HepG2 (cell line): ENCODE measurements at regions not wholly inside any gene's neighbourhood (a gene's known extent, or its start where the extent isn't known, plus 50 kb on each side); places are given as distances from the start of the nearest gene placed in this dataset.
A peak's percentile ranks its signal among the peaks of the same experiment; 100 is the strongest.

Experiments
- ATAC-seq: fragments of 200-7000 bp; cut with Tn5 transposase; 3 replicates; pipeline ENCODE4 v1.9.1; 2020; ENCODE audit warnings: mild to moderate bottlenecking, moderate library complexity
- BruUV-seq: library from RNA; stranded (reverse); fragments of 400-500 nt; replicated peaks from 2 replicates; lab custom pipeline; 2021; lab: Mats Ljungman, UMichigan
- CTCF ChIA-PET: fragments of 300-600 bp; formaldehyde crosslinking; extraction: SDS; loops from one replicate; lab custom pipeline; 2021; ENCODE audit warnings: low total read pairs, inconsistent platforms, low intra/inter-chr PET ratio; lab: Yijun Ruan, JAX
- POLR2A ChIA-PET: fragments of 350-600 bp; sonication (Branson Sonifier 250); formaldehyde crosslinking; loops from one replicate; lab custom pipeline; 2020; ENCODE audit warnings: antibody characterized with exemption, inconsistent platforms; lab: Yijun Ruan, JAX
- DNase-seq: peaks from one replicate; pipeline ENCODE4 v3.0.0-alpha.2; 2015; ENCODE audit warnings: low spot score
- FAIRE-seq: peaks from 3 replicates; lab custom pipeline; 2011; peaks lifted over from hg19 to GRCh38; lab: Jason Lieb, UNC
- H2AFZ ChIP-seq: one replicate; pipeline ENCODE4 v1.6.1; 2011; ENCODE audit warnings: low read length, inconsistent platforms
- H3K27ac ChIP-seq: fragments of 300-600 bp; 3 replicates; pipeline ENCODE4 v1.8.0; 2011; ENCODE audit warnings: mixed run types, mild to moderate bottlenecking, mixed read lengths, low read length, inconsistent platforms; ENCODE audit not compliant: insufficient read depth; ENCODE audit errors: extremely low read length
- H3K27me3 ChIP-seq, 2 experiments: fragments of 200-600 bp in 1 of 2; 2 replicates in 1 of 2; 3 replicates in 1 of 2; pipeline versions ENCODE4 v1.6.0 to v1.8.0; 2011; ENCODE audit warnings: low read length in 2 of 2, mild to moderate bottlenecking in 2 of 2, moderate library complexity in 2 of 2, inconsistent platforms in 1 of 2; ENCODE audit not compliant: insufficient read depth in 2 of 2, control insufficient read depth in 1 of 2
- H3K36me3 ChIP-seq, 2 experiments: fragments of 200-600 bp in 1 of 2; replicated peaks in 1 of 2; 2 replicates in 1 of 2; 3 replicates in 1 of 2; pipeline versions ENCODE4 v1.5.1 to v1.8.0; 2011; ENCODE audit warnings: low read length in 2 of 2, inconsistent platforms in 1 of 2; ENCODE audit not compliant: insufficient read depth in 2 of 2, control insufficient read depth in 1 of 2
- H3K4me1 ChIP-seq: 2 replicates; pipeline ENCODE4 v1.5.1; 2012; ENCODE audit warnings: low read length, inconsistent platforms; ENCODE audit not compliant: insufficient read depth
- H3K4me2 ChIP-seq: 2 replicates; pipeline ENCODE4 v1.6.0; 2011; ENCODE audit warnings: low read depth, low read length, inconsistent platforms
- H3K4me3 ChIP-seq, 3 experiments: fragments of 200-600 bp in 1 of 3; sonication (generic), shearing (Covaris generic) in 1 of 3; replicated peaks in 1 of 3; 2 replicates each; pipeline ENCODE4 v1.5.1; 2011 to 2016; ENCODE audit warnings: low read length in 3 of 3, inconsistent platforms in 2 of 3, low read depth in 2 of 3, mild to moderate bottlenecking in 2 of 3, control low read depth in 1 of 3, mixed read lengths in 1 of 3; ENCODE audit not compliant: insufficient read depth in 1 of 3
- H3K79me2 ChIP-seq: one replicate; pipeline ENCODE4 v1.6.1; 2011; ENCODE audit warnings: low read length, inconsistent platforms; ENCODE audit not compliant: insufficient read depth
- H3K9ac ChIP-seq: 2 replicates; pipeline ENCODE4 v1.6.0; 2011; ENCODE audit warnings: mild to moderate bottlenecking, low read depth, low read length, inconsistent platforms; ENCODE audit not compliant: insufficient read depth
- H3K9me3 ChIP-seq: 2 replicates; pipeline ENCODE4 v1.5.1; 2012; ENCODE audit warnings: mild to moderate bottlenecking, low read length
- H4K20me1 ChIP-seq: 2 replicates; pipeline ENCODE4 v1.6.0; 2011; ENCODE audit warnings: inconsistent platforms, mild to moderate bottlenecking, low read length, moderate library complexity; ENCODE audit not compliant: insufficient read depth
- CEBPB ChIP-seq: IDR thresholded peaks from 2 replicates; pipeline ENCODE4 v1.6.1; 2011; ENCODE audit warnings: low read depth, low read length, improper control_type of control experiment, borderline replicate concordance
- DMAP1 ChIP-seq: IDR thresholded peaks from 2 replicates; pipeline ENCODE4 v1.6.1; 2016
- KDM4B ChIP-seq: sonication (generic); formaldehyde crosslinking; IDR thresholded peaks from 2 replicates; pipeline ENCODE4 v1.4.0; 2020; ENCODE audit warnings: missing genetic modification reagents
- ZNF749 ChIP-seq: sonication (generic); formaldehyde crosslinking; IDR thresholded peaks from 2 replicates; pipeline ENCODE4 v1.8.0; 2022; ENCODE audit warnings: mild to moderate bottlenecking, missing genetic modification reagents, moderate library complexity, borderline replicate concordance
- WGBS: methylation state at CpG from one replicate; pipeline ENCODE4 v1.1.6; 2017; ENCODE audit warnings: low lambda C conversion rate; 5-methylcytosine and 5-hydroxymethylcytosine counted together
- in situ Hi-C: cut with HindIII; loops from 2 replicates; pipeline ENCODE4 v1.10.0; 2017; ENCODE audit warnings: low pct_unique_long_range_greater_than_20kb; ENCODE audit not compliant: extremely low pct_ligation_motif_present
- intact Hi-C: fragments of 100-400 bp; cut with micrococcal nuclease; formaldehyde crosslinking; loops from one replicate; pipeline ENCODE4 v1.10.0; 2022; ENCODE audit not compliant: unreplicated experiment

- in situ Hi-C loops (no loop called here), intact Hi-C loops (no loop called here)
- H3K4me3 ChIP-seq: no peak overlapping the region
- no peak for ATAC-seq
- no peaks in the 10 kb centered on the region for H3K36me3 ChIP-seq
- BruUV-seq: no TSS peak
- no peaks in the 10 kb centered on the region for H3K9me3 ChIP-seq
- no peak overlapping the region for H3K9ac ChIP-seq
- no peak for FAIRE-seq
- no peaks in the 10 kb centered on the region for H3K4me1 ChIP-seq
- CTCF ChIA-PET: no interaction called here
- no peak overlapping the region for H2AFZ ChIP-seq
- H3K79me2 ChIP-seq: no peaks in the 10 kb centered on the region
- no peak for TF ChIP-seq KDM4B
- POLR2A ChIA-PET: no interaction called here
- H3K27ac ChIP-seq: no peak overlapping the region
- no peak for DNase-seq
- no peak overlapping the region for H3K4me2 ChIP-seq
- H3K27me3 ChIP-seq: no peaks in the 10 kb centered on the region
- H4K20me1 ChIP-seq: no peaks in the 10 kb centered on the region
Measured at GRCh38 chrX:10949541-10949940, 161.6 kb upstream of the HCCS start.

- Histone ChIP-seq H3K36me3 (no peaks in the 10 kb centered on the region), H3K9me3 (no peaks in the 10 kb centered on the region), H2AFZ (no peak overlapping the region), H3K4me2 (no peak overlapping the region), H4K20me1 (no peaks in the 10 kb centered on the region), H3K27me3 (no peaks in the 10 kb centered on the region), H3K27ac (no peak overlapping the region), H3K9ac (no peak overlapping the region), H3K79me2 (no peaks in the 10 kb centered on the region), H3K4me3 (no peak overlapping the region), H3K4me1 (no peaks in the 10 kb centered on the region)
- in situ Hi-C loops: no loop called here
- ChIA-PET POLR2A (no interaction called here), CTCF (no interaction called here)
- intact Hi-C loops: no loop called here
- no peak for FAIRE-seq
- ATAC-seq: no peak
- 87% methylated on average over 2 of the region's 5 CpGs for WGBS
- TF ChIP-seq CEBPB: peak; percentile 43; the same call in 1 of the 2 replicates
- no peak for TF ChIP-seq DMAP1 (CRISPR knock-in tag)
- no peak for TF ChIP-seq ZNF749 (CRISPR knock-in tag)
- BruUV-seq: no TSS peak
- no peak for DNase-seq
Measured at GRCh38 chrX:10952619-10953018, 158.5 kb upstream of the HCCS start.
